Suprapubic skin (tissue), 3 donors: ENCODE measurements at regions not wholly inside any gene's neighbourhood (a gene's known extent, or its start where the extent isn't known, plus 50 kb on each side); places are given as distances from the start of the nearest gene placed in this dataset.

Source experiments
- CTCF ChIP-seq, 2 donors: fragments of 200-600 bp in 1 of 2; fragments of 450-650 bp in 1 of 2; sonication (generic) in 1 of 2; IDR thresholded peaks; one replicate each; pipeline ENCODE4 v1.5.1; 2016 to 2019; ENCODE audit warnings: antibody characterized with exemption in 2 of 2, mild to moderate bottlenecking in 1 of 2, moderate library complexity in 1 of 2
- EP300 ChIP-seq: sonication (generic); formaldehyde crosslinking; IDR thresholded peaks from one replicate; pipeline ENCODE4 v1.6.1; 2017; ENCODE audit warnings: antibody characterized with exemption
- POLR2A ChIP-seq, 2 donors: fragments of 450-650 bp; IDR thresholded peaks; one replicate each; pipeline ENCODE4 v1.6.1; 2017; ENCODE audit warnings: antibody characterized with exemption in 2 of 2, mild to moderate bottlenecking in 2 of 2, moderate library complexity in 2 of 2

DNA sequence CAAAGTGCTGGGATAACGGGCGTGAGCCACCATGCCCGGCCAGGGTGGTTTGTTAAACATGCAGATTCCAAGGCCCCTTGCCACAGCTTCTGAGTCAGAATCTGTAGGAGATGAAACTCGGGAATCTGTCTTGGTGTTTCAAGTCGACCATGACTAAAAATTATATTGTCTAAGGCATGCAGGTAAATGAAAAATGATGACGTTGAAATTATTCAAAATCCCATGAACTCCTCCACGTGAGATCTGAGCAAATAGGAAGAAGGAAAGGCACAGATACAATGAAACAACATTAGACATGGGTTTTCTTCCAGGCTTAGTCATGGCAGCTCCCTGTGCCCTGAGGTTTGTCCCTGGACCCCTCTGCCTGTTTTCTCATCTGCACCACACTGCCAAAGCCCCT, 172.0 kb upstream of the CMC1 start:
- TF ChIP-seq CTCF (IDR thresholded peaks at IDR 0.05) (no peak), POLR2A (IDR thresholded peaks at IDR 0.05) (no peak), EP300 (no peak)
